ENCODE measurements at regions not wholly inside any gene's neighbourhood (a gene's known extent, or its start where the extent isn't known, plus 50 kb on each side); places are given as distances from the start of the nearest gene placed in this dataset.

GRCh38 chr15:95498961-95499360, 831.5 kb upstream of the NR2F2 start:
- no peak for TF ChIP-seq POLR2AphosphoS5 (IDR thresholded peaks at IDR 0.05)
- TF ChIP-seq CTCF (IDR thresholded peaks at IDR 0.05): no peak
- TF ChIP-seq POLR2A (IDR thresholded peaks at IDR 0.05): no peak
- intact Hi-C loops (cut with DNase I; ENCODE audit: low total_unique reads): no loop called here
- Histone ChIP-seq H3K27ac (no peak overlapping the region), H3K9me3 (no peaks in the 10 kb centered on the region), H3K27me3 (no peaks in the 10 kb centered on the region), H3K4me3 (no peak overlapping the region), H3K36me3 (no peaks in the 10 kb centered on the region), H3K4me1 (no peaks in the 10 kb centered on the region)
- DNase-seq (ENCODE audit: low spot score in 2 of 2): no peak

- TF ChIP-seq CTCF (IDR thresholded peaks at IDR 0.05) (no peak), POLR2A (IDR thresholded peaks at IDR 0.05) (no peak), POLR2AphosphoS5 (IDR thresholded peaks at IDR 0.05) (no peak)
- Histone ChIP-seq H3K36me3 (no peaks in the 10 kb centered on the region), H3K27me3 (no peaks in the 10 kb centered on the region), H3K27ac (no peak overlapping the region), H3K9me3 (no peaks in the 10 kb centered on the region), H3K4me1 (no peaks in the 10 kb centered on the region), H3K4me3 (no peak overlapping the region)
- DNase-seq (ENCODE audit: low spot score in 2 of 2): no peak
- intact Hi-C loops (cut with DNase I; ENCODE audit: low total_unique reads): no loop called here
Measured at GRCh38 chr15:95499397-95499796, 831.1 kb upstream of the NR2F2 start.

GRCh38 chr15:95501865-95502264, 828.6 kb upstream of the NR2F2 start:
- Histone ChIP-seq H3K4me3 (no peak overlapping the region), H3K9me3 (no peaks in the 10 kb centered on the region), H3K27me3 (no peaks in the 10 kb centered on the region), H3K4me1 (no peaks in the 10 kb centered on the region), H3K36me3 (no peaks in the 10 kb centered on the region), H3K27ac (no peak overlapping the region)
- TF ChIP-seq POLR2A (IDR thresholded peaks at IDR 0.05) (no peak), CTCF (IDR thresholded peaks at IDR 0.05) (no peak), POLR2AphosphoS5 (IDR thresholded peaks at IDR 0.05) (no peak)
- DNase-seq (ENCODE audit: low spot score in 2 of 2): no peak
- intact Hi-C loops (cut with DNase I; ENCODE audit: low total_unique reads): no loop called here

DNA sequence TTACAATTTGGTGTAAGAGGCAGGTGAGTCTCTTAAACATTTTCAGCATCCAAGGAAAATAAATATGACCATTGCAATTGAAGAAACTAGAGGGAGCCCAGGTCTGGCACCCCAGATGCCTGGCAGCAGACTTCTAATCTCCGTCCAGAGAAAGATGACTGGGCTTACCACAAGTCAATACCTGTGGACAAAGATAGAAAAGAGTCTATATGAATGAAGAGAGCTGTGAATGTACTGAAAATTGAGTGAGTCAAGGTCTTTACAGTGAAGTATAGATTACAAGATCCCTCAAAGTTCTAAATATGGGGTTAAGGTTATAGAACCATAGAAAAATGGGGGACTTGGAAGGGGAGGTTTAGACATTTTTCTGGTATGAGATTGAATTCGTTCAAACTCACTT, 827.4 kb upstream of the NR2F2 start:
- H3K27ac ChIP-seq: no peak overlapping the region

GRCh38 chr15:95503640-95504225, 826.8 kb upstream of the NR2F2 start:
- intact Hi-C loops (cut with DNase I; ENCODE audit: low total_unique reads): no loop called here
- no peak for TF ChIP-seq POLR2AphosphoS5 (IDR thresholded peaks at IDR 0.05)
- no peak for TF ChIP-seq POLR2A (IDR thresholded peaks at IDR 0.05)
- TF ChIP-seq CTCF (IDR thresholded peaks at IDR 0.05): no peak

More for the DNA sequence above, 827.4 kb upstream of the NR2F2 start:
- DNase-seq (ENCODE audit: low spot score in 2 of 2): no peak
- Histone ChIP-seq H3K36me3 (no peaks in the 10 kb centered on the region), H3K9me3 (no peaks in the 10 kb centered on the region), H3K27me3 (no peaks in the 10 kb centered on the region), H3K4me1 (no peaks in the 10 kb centered on the region), H3K4me3 (no peak overlapping the region)
- intact Hi-C loops (cut with DNase I; ENCODE audit: low total_unique reads): no loop called here
- TF ChIP-seq POLR2A (IDR thresholded peaks at IDR 0.05): no peak
- TF ChIP-seq POLR2AphosphoS5 (IDR thresholded peaks at IDR 0.05): no peak
- no peak for TF ChIP-seq CTCF (IDR thresholded peaks at IDR 0.05)

More at GRCh38 chr15:95503640-95504225, 826.8 kb upstream of the NR2F2 start:
- Histone ChIP-seq H3K9me3 (no peaks in the 10 kb centered on the region), H3K27ac (no peak overlapping the region), H3K4me3 (no peak overlapping the region), H3K27me3 (no peaks in the 10 kb centered on the region), H3K36me3 (no peaks in the 10 kb centered on the region), H3K4me1 (no peaks in the 10 kb centered on the region)
- DNase-seq (ENCODE audit: low spot score in 2 of 2): no peak
